Upper lobe of left lung (tissue), 6 donors: ENCODE measurements at regions not wholly inside any gene's neighbourhood (a gene's known extent, or its start where the extent isn't known, plus 50 kb on each side); places are given as distances from the start of the nearest gene placed in this dataset.

Experiments
- ATAC-seq, 2 donors: fragments of 200-7000 bp; cut with Tn5 transposase; one replicate each; pipeline ENCODE4 v1.9.1; 2022; ENCODE audit warnings: mild to moderate bottlenecking in 2 of 2, moderate library complexity in 2 of 2; ENCODE audit not compliant: low FRiP score in 2 of 2
- DNase-seq, 2 donors: peaks; one replicate each; pipeline ENCODE4 v3.0.0-alpha.2; 2019 to 2020
- H3K27ac ChIP-seq, 4 donors: fragments of 200-600 bp; sonication (generic); one replicate each; pipeline ENCODE4 v1.5.1; 2016 to 2019
- H3K27me3 ChIP-seq, 4 donors: fragments of 200-600 bp; sonication (generic); one replicate each; pipeline ENCODE4 v1.5.1; 2017 to 2019
- H3K36me3 ChIP-seq, 4 donors: fragments of 200-600 bp; sonication (generic); one replicate each; pipeline ENCODE4 v1.5.1; 2016 to 2019
- H3K4me1 ChIP-seq, 4 donors: fragments of 200-600 bp; sonication (generic); one replicate each; pipeline ENCODE4 v1.5.1; 2018 to 2019
- H3K4me3 ChIP-seq, 4 donors: fragments of 200-600 bp; sonication (generic); one replicate each; pipeline ENCODE4 v1.5.1; 2017 to 2019; ENCODE audit warnings: mild to moderate bottlenecking in 2 of 4, moderate library complexity in 1 of 4
- H3K9me3 ChIP-seq, 4 donors: fragments of 200-600 bp; sonication (generic); one replicate each; pipeline ENCODE4 v1.5.1; 2018 to 2019
- EP300 ChIP-seq, 4 donors: sonication (generic); formaldehyde crosslinking; IDR thresholded peaks; one replicate each; pipeline ENCODE4 v1.5.1; 2017; ENCODE audit warnings: antibody characterized with exemption in 4 of 4, control low read depth in 2 of 4
- POLR2A ChIP-seq, 4 donors: fragments of 450-650 bp; IDR thresholded peaks; one replicate each; pipeline ENCODE4 v1.5.1; 2016 to 2017; ENCODE audit warnings: antibody characterized with exemption in 4 of 4, mild to moderate bottlenecking in 2 of 4
- POLR2AphosphoS5 ChIP-seq, 2 donors: sonication (generic); formaldehyde crosslinking; IDR thresholded peaks; one replicate each; pipeline ENCODE4 v1.5.1; 2017; ENCODE audit warnings: antibody characterized with exemption in 2 of 2
- WGBS, 2 donors: methylation state at CpG; one replicate each; pipeline ENCODE4 v1.1.5; 2017 to 2018; 5-methylcytosine and 5-hydroxymethylcytosine counted together
- TF ChIP-seq, protein P1 (sequence below), 6 experiments: fragments of 450-650 bp in 4 of 6; fragments of 200-600 bp in 2 of 6; sonication (generic) in 2 of 6; IDR thresholded peaks; one replicate each; pipeline ENCODE4 v1.5.1; 2016 to 2019; ENCODE audit warnings: antibody characterized with exemption in 6 of 6
- donor health status: DM: no; HTN: no; CAD: no; lungs with moderate emphysema.
- donor health status: DM: no; HTN: yes; CAD: no; lungs with severe emphysema.

DNA sequence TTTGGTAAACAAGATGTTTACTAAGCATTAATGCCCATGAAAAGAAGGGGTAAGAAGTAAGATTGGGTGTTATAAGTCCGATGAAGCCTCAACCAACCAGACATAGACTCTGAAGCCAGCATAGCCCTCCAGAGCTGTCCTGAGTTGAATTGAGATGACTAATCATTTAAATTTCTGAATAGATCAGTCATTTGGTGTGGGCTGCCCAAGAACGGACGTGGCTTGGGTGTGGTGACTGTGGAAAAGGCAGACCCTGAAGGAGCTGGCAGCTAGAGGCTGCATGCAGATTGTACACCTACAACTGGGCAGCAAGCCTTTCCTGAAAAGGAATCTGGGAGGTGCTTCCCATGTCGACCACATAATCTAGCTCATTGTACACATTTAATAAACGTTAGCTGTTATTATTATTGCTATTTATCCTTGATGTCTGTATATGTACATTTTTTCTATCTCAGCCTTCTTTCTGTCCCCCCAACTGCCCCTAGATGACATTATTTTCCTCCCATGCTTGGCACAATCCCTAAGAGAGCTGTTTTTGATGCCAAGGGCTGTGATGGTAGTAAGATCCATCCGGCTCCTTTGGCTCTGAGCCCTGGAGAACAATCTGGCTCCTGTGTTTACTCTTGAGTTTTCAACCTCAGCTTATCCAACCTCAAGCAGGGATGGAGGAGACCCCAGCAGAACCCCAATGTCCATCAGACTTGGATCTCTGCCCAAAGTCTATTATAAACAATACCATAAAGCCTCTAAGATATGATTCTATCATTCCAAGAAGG is 57.6 kb upstream of the JAG1 start:
- Histone ChIP-seq H3K4me1 (peaks cover 0 to 6% (median 5%) of the 10 kb centered on the region in 4 donors), H3K36me3 (no peaks in the 10 kb centered on the region), H3K27ac (peak overlapping the region in 2 of 4 donors; percentile 35 to 43), H3K27me3 (no peaks in the 10 kb centered on the region), H3K9me3 (no peaks in the 10 kb centered on the region), H3K4me3 (no peak overlapping the region)
- TF ChIP-seq POLR2AphosphoS5 (IDR thresholded peaks at IDR 0.05) = no peak
- no peak for TF ChIP-seq EP300 (IDR thresholded peaks at IDR 0.05)
- TF ChIP-seq, protein P1, sequence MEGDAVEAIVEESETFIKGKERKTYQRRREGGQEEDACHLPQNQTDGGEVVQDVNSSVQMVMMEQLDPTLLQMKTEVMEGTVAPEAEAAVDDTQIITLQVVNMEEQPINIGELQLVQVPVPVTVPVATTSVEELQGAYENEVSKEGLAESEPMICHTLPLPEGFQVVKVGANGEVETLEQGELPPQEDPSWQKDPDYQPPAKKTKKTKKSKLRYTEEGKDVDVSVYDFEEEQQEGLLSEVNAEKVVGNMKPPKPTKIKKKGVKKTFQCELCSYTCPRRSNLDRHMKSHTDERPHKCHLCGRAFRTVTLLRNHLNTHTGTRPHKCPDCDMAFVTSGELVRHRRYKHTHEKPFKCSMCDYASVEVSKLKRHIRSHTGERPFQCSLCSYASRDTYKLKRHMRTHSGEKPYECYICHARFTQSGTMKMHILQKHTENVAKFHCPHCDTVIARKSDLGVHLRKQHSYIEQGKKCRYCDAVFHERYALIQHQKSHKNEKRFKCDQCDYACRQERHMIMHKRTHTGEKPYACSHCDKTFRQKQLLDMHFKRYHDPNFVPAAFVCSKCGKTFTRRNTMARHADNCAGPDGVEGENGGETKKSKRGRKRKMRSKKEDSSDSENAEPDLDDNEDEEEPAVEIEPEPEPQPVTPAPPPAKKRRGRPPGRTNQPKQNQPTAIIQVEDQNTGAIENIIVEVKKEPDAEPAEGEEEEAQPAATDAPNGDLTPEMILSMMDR (IDR thresholded peaks at IDR 0.05) = no peak
- TF ChIP-seq POLR2A (IDR thresholded peaks at IDR 0.05) = no peak
- WGBS, 2 donors = 45 to 54% methylated on average over 5 to 6 of the region's 6 CpGs
- ATAC-seq (no peak), DNase-seq (no peak)

DNA sequence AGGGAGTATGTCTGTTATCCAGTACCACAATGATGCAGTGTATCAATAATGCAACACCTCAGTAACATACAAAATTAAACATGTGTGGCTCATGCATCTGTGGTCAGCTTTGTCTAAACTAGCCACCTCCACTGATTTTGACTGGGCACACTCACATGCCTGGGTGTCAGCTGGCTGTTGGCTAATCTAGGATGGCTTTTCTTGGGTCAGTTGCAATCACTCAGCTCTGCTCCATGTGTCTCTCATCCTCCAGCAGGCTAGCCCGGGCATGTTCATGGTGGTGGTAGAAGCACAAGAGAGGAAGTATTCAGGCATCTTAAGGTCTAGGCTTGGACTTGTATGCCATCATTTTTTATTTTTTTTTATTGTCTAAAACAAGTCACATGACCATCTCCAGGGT is 59.3 kb upstream of the JAG1 start:
- TF ChIP-seq, protein P1 (IDR thresholded peaks at IDR 0.05) = no peak
- TF ChIP-seq POLR2A (IDR thresholded peaks at IDR 0.05) (no peak), POLR2AphosphoS5 (IDR thresholded peaks at IDR 0.05) (no peak), EP300 (IDR thresholded peaks at IDR 0.05) (no peak)
- Histone ChIP-seq H3K27me3 (no peaks in the 10 kb centered on the region), H3K27ac (no peak overlapping the region), H3K36me3 (no peaks in the 10 kb centered on the region), H3K4me3 (no peak overlapping the region), H3K4me1 (peaks cover 0 to 6% (median 5%) of the 10 kb centered on the region in 4 donors), H3K9me3 (no peaks in the 10 kb centered on the region)
- no peak for DNase-seq
- no peak for ATAC-seq
- whole genome bisulfite sequencing, 2 donors = 80 to 100% methylated on average over 1 of the region's 1 CpG

DNA sequence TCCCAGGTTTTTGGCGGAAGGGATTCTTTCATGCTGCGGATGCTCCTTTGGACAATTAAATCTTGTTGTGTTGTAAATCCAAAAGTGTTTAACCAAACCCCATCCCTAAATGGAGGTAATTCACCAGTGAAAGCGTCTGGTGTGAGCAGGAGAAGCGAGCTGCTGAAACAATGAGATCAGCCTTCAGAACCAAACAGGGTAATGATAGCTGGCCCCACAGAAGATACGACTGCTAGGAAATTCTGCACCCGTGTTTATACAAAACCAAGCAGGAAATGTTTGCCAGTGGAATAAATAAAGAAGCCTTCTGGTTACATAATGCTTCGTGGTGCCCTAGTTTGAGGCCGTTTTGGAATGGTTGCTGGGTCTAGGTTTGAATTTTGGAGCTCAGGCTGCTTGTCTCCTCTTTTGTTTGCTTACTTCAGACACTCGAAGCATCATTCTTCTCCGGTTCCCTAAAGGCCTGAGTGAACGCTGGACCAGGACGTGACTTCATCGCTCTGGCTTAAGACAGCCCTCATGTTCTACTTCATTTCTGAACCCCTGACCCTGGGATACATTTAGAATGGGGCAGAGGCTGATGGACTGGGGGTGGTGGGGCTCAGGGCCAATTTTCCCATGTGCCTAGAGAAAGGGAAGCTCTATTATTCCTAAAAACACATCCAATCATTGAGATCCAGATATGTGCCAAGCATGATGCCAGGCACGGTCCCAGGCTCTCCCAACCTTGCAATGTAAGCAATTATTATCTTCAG is 61.6 kb upstream of the JAG1 start:
- WGBS, 2 donors = 62 to 65% methylated on average over 14 of the region's 14 CpGs
- H3K36me3 ChIP-seq = no peaks in the 10 kb centered on the region
- no peak overlapping the region for H3K4me3 ChIP-seq
- H3K27ac ChIP-seq = peak overlapping the region in 2 of 4 donors; percentile 9 to 25
- no peaks in the 10 kb centered on the region for H3K27me3 ChIP-seq
- H3K4me1 ChIP-seq = peaks cover 4 to 14% (median 9%) of the 10 kb centered on the region in 4 donors
- no peak for TF ChIP-seq POLR2A (IDR thresholded peaks at IDR 0.05)
- TF ChIP-seq, protein P1 (IDR thresholded peaks at IDR 0.05) = no peak
- no peak for TF ChIP-seq POLR2AphosphoS5 (IDR thresholded peaks at IDR 0.05)
- TF ChIP-seq EP300 (IDR thresholded peaks at IDR 0.05) = no peak
- DNase-seq (no peak), ATAC-seq (peak in 1 of 2 donors; percentile 45)
- H3K9me3 ChIP-seq = no peaks in the 10 kb centered on the region

GRCh38 chr20:10739134-10739533 is 65.3 kb upstream of the JAG1 start:
- Histone ChIP-seq H3K9me3 (no peaks in the 10 kb centered on the region), H3K4me3 (peak overlapping the region in 3 of 4 donors; percentile 14 to 33 (median 26)), H3K4me1 (peaks cover 5 to 19% (median 11%) of the 10 kb centered on the region in 4 donors), H3K27me3 (no peaks in the 10 kb centered on the region), H3K27ac (peak overlapping the region in 2 of 4 donors; percentile 21 to 73), H3K36me3 (no peaks in the 10 kb centered on the region)
- DNase-seq = no peak
- 33 to 39% methylated on average over 1 of the region's 1 CpG for WGBS, 2 donors
- TF ChIP-seq POLR2A (IDR thresholded peaks at IDR 0.05) (no peak), POLR2AphosphoS5 (IDR thresholded peaks at IDR 0.05) (no peak), EP300 (IDR thresholded peaks at IDR 0.05) (no peak)
- TF ChIP-seq, protein P1 (IDR thresholded peaks at IDR 0.05) = no peak
- no peak for ATAC-seq
